Liver (tissue), 8 donors: ENCODE measurements at regions not wholly inside any gene's neighbourhood (a gene's known extent, or its start where the extent isn't known, plus 50 kb on each side); places are given as distances from the start of the nearest gene placed in this dataset.

Experiments used
- DNase-seq: peaks from one replicate; pipeline ENCODE4 v3.0.0-alpha.2; 2017; ENCODE audit warnings: low spot score
- H3K27ac ChIP-seq, 2 donors: one replicate each; pipeline ENCODE4 v1.7.0; 2013; ENCODE audit warnings: inconsistent platforms in 2 of 2, low read length in 2 of 2, control low read depth in 1 of 2, low read depth in 1 of 2, mild to moderate bottlenecking in 1 of 2
- H3K27me3 ChIP-seq, 4 donors: one replicate each; pipeline versions ENCODE4 v1.6.1 to v1.7.0; 2013; ENCODE audit warnings: low read length in 3 of 4, inconsistent platforms in 1 of 4, mild to moderate bottlenecking in 1 of 4, moderate library complexity in 1 of 4; ENCODE audit not compliant: control insufficient read depth in 4 of 4, insufficient read depth in 4 of 4
- H3K36me3 ChIP-seq, 4 donors: one replicate each; pipeline versions ENCODE4 v1.6.1 to v1.7.0; 2013; ENCODE audit warnings: low read length in 3 of 4, mild to moderate bottlenecking in 3 of 4, low read depth in 1 of 4, moderate library complexity in 1 of 4; ENCODE audit not compliant: control insufficient read depth in 4 of 4, insufficient read depth in 3 of 4
- H3K4me1 ChIP-seq, 4 donors: one replicate each; pipeline versions ENCODE4 v1.6.1 to v1.7.0; 2013; ENCODE audit warnings: low read length in 3 of 4, mild to moderate bottlenecking in 3 of 4, moderate library complexity in 1 of 4; ENCODE audit not compliant: control insufficient read depth in 4 of 4, insufficient read depth in 4 of 4
- H3K4me3 ChIP-seq, 3 donors: one replicate each; pipeline versions ENCODE4 v1.6.1 to v1.7.0; 2013; ENCODE audit warnings: low read length in 3 of 3, control low read depth in 1 of 3, low read depth in 1 of 3, mild to moderate bottlenecking in 1 of 3
- H3K9ac ChIP-seq, 2 donors: one replicate each; pipeline ENCODE4 v1.7.0; 2013; ENCODE audit warnings: low read length in 2 of 2, mild to moderate bottlenecking in 2 of 2, moderate library complexity in 2 of 2, control low read depth in 1 of 2, low read depth in 1 of 2
- H3K9me3 ChIP-seq, 4 donors: one replicate each; pipeline versions ENCODE4 v1.6.1 to v1.7.0; 2013; ENCODE audit warnings: low read length in 3 of 4; ENCODE audit not compliant: control insufficient read depth in 4 of 4
- EGR1 ChIP-seq, 2 donors: IDR thresholded peaks; 2 replicates each; pipeline ENCODE4 v1.6.1; 2016 to 2018; ENCODE audit warnings: antibody characterized with exemption in 2 of 2, low read depth in 2 of 2
- FOXA1 ChIP-seq: IDR thresholded peaks from 2 replicates; pipeline ENCODE4 v1.6.1; 2016; ENCODE audit warnings: antibody characterized with exemption
- FOXA2 ChIP-seq: IDR thresholded peaks from 2 replicates; pipeline ENCODE4 v1.6.1; 2016; ENCODE audit warnings: antibody characterized with exemption
- GABPA ChIP-seq, 2 donors: IDR thresholded peaks in 1 of 2; conservative IDR thresholded peaks in 1 of 2; 2 replicates each; pipeline ENCODE4 v1.6.1; 2016; ENCODE audit warnings: antibody characterized with exemption in 2 of 2, mild to moderate bottlenecking in 1 of 2, moderate library complexity in 1 of 2
- HNF4A ChIP-seq, 2 donors: conservative IDR thresholded peaks; 2 replicates each; pipeline ENCODE4 v1.6.1; 2016; ENCODE audit warnings: antibody characterized with exemption in 2 of 2, mild to moderate bottlenecking in 2 of 2
- HNF4G ChIP-seq: IDR thresholded peaks from 2 replicates; pipeline ENCODE4 v1.6.1; 2016; ENCODE audit warnings: antibody characterized with exemption
- NR2F2 ChIP-seq: IDR thresholded peaks from 2 replicates; pipeline ENCODE4 v1.6.1; 2016; ENCODE audit warnings: antibody characterized with exemption
- RAD21 ChIP-seq, 2 donors: IDR thresholded peaks; 2 replicates each; pipeline ENCODE4 v1.6.1; 2016; ENCODE audit warnings: antibody characterized with exemption in 2 of 2, mild to moderate bottlenecking in 2 of 2
- RXRA ChIP-seq, 2 donors: IDR thresholded peaks; 2 replicates each; pipeline ENCODE4 v1.6.1; 2017 to 2018; ENCODE audit warnings: antibody characterized with exemption in 2 of 2, mild to moderate bottlenecking in 1 of 2
- SP1 ChIP-seq: IDR thresholded peaks from 2 replicates; pipeline ENCODE4 v1.6.1; 2018; ENCODE audit warnings: antibody characterized with exemption, mild to moderate bottlenecking
- YY1 ChIP-seq: IDR thresholded peaks from 2 replicates; pipeline ENCODE4 v1.6.1; 2016; ENCODE audit warnings: antibody characterized with exemption, mild to moderate bottlenecking
- WGBS: extraction: QIAGEN DNeasy Blood & Tissue Kit; methylation state at CpG from one replicate; pipeline ENCODE4 v1.1.7; 2013; 5-methylcytosine and 5-hydroxymethylcytosine counted together
- TF ChIP-seq, protein P1 (sequence below): IDR thresholded peaks from 2 replicates; pipeline ENCODE4 v1.6.1; 2016; ENCODE audit warnings: antibody characterized with exemption
- TF ChIP-seq, protein P2 (sequence below): fragments of 150-350 bp; IDR thresholded peaks from 2 replicates; pipeline ENCODE4 v1.5.1; 2017; ENCODE audit warnings: improper control_type of control experiment, low read depth, low read length; ENCODE audit not compliant: missing input control
- TF ChIP-seq, protein P3 (sequence below): IDR thresholded peaks from 2 replicates; pipeline ENCODE4 v1.6.1; 2016; ENCODE audit warnings: antibody characterized with exemption
- TF ChIP-seq, protein P4 (sequence below): IDR thresholded peaks from 2 replicates; pipeline ENCODE4 v1.6.1; 2016; ENCODE audit warnings: antibody characterized with exemption
- TF ChIP-seq, protein P5 (sequence below): IDR thresholded peaks from 2 replicates; pipeline ENCODE4 v1.6.1; 2016; ENCODE audit warnings: antibody characterized with exemption, mild to moderate bottlenecking
- donor health status: healthy.
- donor health status: healthy.
- donor health status: healthy.
- donor health status: healthy.
- donor health status: healthy.

DNA sequence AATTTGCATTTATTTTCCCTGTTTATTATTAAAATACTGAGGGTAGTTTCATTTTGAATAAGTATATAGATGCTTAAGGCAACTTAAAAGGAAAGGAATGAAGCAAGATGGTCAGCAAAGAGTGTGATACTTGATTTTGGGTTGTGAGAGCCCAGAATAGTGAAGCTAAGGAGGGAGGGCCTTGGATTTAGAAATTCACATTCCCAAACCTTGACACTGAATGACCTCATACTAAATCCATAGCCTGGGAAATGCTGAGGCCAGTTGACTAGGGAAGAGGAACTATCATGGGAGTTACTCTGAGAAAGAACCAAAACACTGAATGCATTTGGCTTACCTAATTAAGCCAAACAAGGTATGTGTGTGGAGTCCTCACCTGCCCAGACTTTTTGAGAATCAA is 292.5 kb downstream of the SPATA31D1 start (continued):
- TF ChIP-seq YY1 (no peak), SP1 (no peak)

DNA sequence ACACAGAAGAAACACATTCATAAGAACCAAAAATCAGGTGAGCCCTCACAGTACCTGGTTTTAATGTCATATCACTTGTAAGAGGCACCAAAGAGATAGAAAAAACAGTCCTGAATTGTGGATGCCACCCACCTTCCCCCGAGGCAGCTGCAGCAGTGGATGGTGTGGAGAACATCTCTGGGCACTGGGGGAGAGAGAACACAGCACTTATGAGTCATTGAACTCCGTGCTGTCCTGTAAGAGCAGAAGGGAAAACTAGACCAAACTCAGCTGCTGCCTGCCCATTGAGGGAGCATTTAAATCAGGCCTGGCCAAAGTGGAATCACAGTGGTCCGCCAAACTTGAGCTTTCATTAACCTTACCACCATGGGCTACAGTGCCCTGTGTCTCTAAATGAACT is 296.2 kb downstream of the SPATA31D1 start:
- no peaks in the 10 kb centered on the region for H3K4me1 ChIP-seq
- no peaks in the 10 kb centered on the region for H3K9me3 ChIP-seq
- H3K9ac ChIP-seq, result no peak overlapping the region
- H3K36me3 ChIP-seq, result no peaks in the 10 kb centered on the region
- WGBS, result 91% methylated on average over 3 of the region's 3 CpGs
- no peak overlapping the region for H3K27ac ChIP-seq
- no peak for DNase-seq
- TF ChIP-seq HNF4G (no peak), FOXA2 (no peak), RXRA (IDR thresholded peaks at IDR 0.05) (no peak), SP1 (no peak), YY1 (no peak), NR2F2 (no peak), RAD21 (IDR thresholded peaks at IDR 0.05) (no peak), EGR1 (IDR thresholded peaks at IDR 0.05; ENCODE audit: low read depth in 2 of 2) (no peak), HNF4A (conservative IDR thresholded peaks at IDR 0.05) (no peak)
- TF ChIP-seq, protein P1, sequence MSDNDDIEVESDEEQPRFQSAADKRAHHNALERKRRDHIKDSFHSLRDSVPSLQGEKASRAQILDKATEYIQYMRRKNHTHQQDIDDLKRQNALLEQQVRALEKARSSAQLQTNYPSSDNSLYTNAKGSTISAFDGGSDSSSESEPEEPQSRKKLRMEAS, result no peak
- TF ChIP-seq, protein P2, sequence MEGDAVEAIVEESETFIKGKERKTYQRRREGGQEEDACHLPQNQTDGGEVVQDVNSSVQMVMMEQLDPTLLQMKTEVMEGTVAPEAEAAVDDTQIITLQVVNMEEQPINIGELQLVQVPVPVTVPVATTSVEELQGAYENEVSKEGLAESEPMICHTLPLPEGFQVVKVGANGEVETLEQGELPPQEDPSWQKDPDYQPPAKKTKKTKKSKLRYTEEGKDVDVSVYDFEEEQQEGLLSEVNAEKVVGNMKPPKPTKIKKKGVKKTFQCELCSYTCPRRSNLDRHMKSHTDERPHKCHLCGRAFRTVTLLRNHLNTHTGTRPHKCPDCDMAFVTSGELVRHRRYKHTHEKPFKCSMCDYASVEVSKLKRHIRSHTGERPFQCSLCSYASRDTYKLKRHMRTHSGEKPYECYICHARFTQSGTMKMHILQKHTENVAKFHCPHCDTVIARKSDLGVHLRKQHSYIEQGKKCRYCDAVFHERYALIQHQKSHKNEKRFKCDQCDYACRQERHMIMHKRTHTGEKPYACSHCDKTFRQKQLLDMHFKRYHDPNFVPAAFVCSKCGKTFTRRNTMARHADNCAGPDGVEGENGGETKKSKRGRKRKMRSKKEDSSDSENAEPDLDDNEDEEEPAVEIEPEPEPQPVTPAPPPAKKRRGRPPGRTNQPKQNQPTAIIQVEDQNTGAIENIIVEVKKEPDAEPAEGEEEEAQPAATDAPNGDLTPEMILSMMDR, result no peak
- TF ChIP-seq, protein P3, sequence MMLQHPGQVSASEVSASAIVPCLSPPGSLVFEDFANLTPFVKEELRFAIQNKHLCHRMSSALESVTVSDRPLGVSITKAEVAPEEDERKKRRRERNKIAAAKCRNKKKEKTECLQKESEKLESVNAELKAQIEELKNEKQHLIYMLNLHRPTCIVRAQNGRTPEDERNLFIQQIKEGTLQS, result no peak
- TF ChIP-seq, protein P4, sequence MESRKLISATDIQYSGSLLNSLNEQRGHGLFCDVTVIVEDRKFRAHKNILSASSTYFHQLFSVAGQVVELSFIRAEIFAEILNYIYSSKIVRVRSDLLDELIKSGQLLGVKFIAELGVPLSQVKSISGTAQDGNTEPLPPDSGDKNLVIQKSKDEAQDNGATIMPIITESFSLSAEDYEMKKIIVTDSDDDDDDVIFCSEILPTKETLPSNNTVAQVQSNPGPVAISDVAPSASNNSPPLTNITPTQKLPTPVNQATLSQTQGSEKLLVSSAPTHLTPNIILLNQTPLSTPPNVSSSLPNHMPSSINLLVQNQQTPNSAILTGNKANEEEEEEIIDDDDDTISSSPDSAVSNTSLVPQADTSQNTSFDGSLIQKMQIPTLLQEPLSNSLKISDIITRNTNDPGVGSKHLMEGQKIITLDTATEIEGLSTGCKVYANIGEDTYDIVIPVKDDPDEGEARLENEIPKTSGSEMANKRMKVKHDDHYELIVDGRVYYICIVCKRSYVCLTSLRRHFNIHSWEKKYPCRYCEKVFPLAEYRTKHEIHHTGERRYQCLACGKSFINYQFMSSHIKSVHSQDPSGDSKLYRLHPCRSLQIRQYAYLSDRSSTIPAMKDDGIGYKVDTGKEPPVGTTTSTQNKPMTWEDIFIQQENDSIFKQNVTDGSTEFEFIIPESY, result no peak
- TF ChIP-seq, protein P5, sequence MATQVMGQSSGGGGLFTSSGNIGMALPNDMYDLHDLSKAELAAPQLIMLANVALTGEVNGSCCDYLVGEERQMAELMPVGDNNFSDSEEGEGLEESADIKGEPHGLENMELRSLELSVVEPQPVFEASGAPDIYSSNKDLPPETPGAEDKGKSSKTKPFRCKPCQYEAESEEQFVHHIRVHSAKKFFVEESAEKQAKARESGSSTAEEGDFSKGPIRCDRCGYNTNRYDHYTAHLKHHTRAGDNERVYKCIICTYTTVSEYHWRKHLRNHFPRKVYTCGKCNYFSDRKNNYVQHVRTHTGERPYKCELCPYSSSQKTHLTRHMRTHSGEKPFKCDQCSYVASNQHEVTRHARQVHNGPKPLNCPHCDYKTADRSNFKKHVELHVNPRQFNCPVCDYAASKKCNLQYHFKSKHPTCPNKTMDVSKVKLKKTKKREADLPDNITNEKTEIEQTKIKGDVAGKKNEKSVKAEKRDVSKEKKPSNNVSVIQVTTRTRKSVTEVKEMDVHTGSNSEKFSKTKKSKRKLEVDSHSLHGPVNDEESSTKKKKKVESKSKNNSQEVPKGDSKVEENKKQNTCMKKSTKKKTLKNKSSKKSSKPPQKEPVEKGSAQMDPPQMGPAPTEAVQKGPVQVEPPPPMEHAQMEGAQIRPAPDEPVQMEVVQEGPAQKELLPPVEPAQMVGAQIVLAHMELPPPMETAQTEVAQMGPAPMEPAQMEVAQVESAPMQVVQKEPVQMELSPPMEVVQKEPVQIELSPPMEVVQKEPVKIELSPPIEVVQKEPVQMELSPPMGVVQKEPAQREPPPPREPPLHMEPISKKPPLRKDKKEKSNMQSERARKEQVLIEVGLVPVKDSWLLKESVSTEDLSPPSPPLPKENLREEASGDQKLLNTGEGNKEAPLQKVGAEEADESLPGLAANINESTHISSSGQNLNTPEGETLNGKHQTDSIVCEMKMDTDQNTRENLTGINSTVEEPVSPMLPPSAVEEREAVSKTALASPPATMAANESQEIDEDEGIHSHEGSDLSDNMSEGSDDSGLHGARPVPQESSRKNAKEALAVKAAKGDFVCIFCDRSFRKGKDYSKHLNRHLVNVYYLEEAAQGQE, result no peak
- no peaks in the 10 kb centered on the region for H3K27me3 ChIP-seq
- no peak overlapping the region for H3K4me3 ChIP-seq

DNA sequence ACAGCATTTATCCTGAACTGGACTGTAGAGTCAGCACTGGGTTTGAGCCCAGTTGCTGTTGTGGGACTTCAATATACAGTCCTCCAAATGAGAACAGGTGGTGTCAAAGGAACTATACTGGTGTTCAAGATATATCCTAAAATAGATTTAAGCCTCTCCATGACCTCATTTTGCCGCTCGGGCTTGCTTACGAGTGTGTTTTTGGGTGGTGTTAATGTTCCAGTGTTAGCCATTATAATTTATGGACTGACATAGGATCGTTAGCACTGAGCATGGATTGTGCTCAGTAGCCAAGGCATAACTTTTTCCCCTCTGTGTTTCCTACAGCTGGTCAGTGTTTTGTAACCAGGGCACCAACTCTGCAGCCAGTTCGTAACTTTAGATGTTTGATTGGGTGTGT is 306.6 kb downstream of the SPATA31D1 start:
- no peak for DNase-seq
- no peak overlapping the region for H3K4me3 ChIP-seq
- H3K9me3 ChIP-seq, result peaks cover 0 to 1% (median 0%) of the 10 kb centered on the region in 4 donors
- no peak overlapping the region for H3K9ac ChIP-seq
- no peak overlapping the region for H3K27ac ChIP-seq
- no peaks in the 10 kb centered on the region for H3K36me3 ChIP-seq
- H3K27me3 ChIP-seq, result no peaks in the 10 kb centered on the region
- no peaks in the 10 kb centered on the region for H3K4me1 ChIP-seq
- 94% methylated on average over 5 of the region's 5 CpGs for WGBS
- TF ChIP-seq, protein P2, result no peak
- TF ChIP-seq FOXA2, result no peak
- no peak for TF ChIP-seq RXRA (IDR thresholded peaks at IDR 0.05)
- TF ChIP-seq RAD21 (IDR thresholded peaks at IDR 0.05), result no peak
- no peak for TF ChIP-seq SP1
- TF ChIP-seq, protein P1, result no peak
- no peak for TF ChIP-seq GABPA (IDR thresholded peaks at IDR 0.05 in 1 of 2, conservative IDR thresholded peaks at IDR 0.05 in 1 of 2)
- TF ChIP-seq FOXA1, result no peak
- no peak for TF ChIP-seq YY1
- no peak for TF ChIP-seq HNF4G
- TF ChIP-seq, protein P5, result no peak
